ENCODE measurements at regions not wholly inside any gene's neighbourhood (a gene's known extent, or its start where the extent isn't known, plus 50 kb on each side); places are given as distances from the start of the nearest gene placed in this dataset.

- no peak for TF ChIP-seq TSHZ2 (CRISPR knock-in tag; IDR thresholded peaks at IDR 0.05)
- TF ChIP-seq ESRRG (CRISPR knock-in tag; IDR thresholded peaks at IDR 0.05), result no peak
Measured at GRCh38 chr1:69122373-69122772, 445.3 kb upstream of the LRRC7 start (continued).

GRCh38 chr1:69123486-69123885 is 444.2 kb upstream of the LRRC7 start:
- no peak for ATAC-seq

GRCh38 chr1:69126796-69127195 is 440.9 kb upstream of the LRRC7 start:
- no peak for TF ChIP-seq ESRRG (CRISPR knock-in tag; IDR thresholded peaks at IDR 0.05)
- no peak for TF ChIP-seq CREB5 (CRISPR knock-in tag; IDR thresholded peaks at IDR 0.05; ENCODE audit: low read depth)
- TF ChIP-seq GLIS3 (CRISPR knock-in tag; IDR thresholded peaks at IDR 0.05), result no peak
- TF ChIP-seq RARB (CRISPR knock-in tag; IDR thresholded peaks at IDR 0.05), result no peak
- no peak for TF ChIP-seq OSR1 (CRISPR knock-in tag; IDR thresholded peaks at IDR 0.05)
- TF ChIP-seq ZNF8 (CRISPR knock-in tag; IDR thresholded peaks at IDR 0.05), result no peak
- no peak for TF ChIP-seq SNAI2 (CRISPR knock-in tag; IDR thresholded peaks at IDR 0.05)
- TF ChIP-seq ZNF565 (CRISPR knock-in tag; conservative IDR thresholded peaks at IDR 0.05; ENCODE audit: low read depth), result no peak
- TF ChIP-seq TSHZ2 (CRISPR knock-in tag; IDR thresholded peaks at IDR 0.05), result no peak
- no peak for ATAC-seq

More at GRCh38 chr1:69123486-69123885, 444.2 kb upstream of the LRRC7 start:
- TF ChIP-seq TSHZ2 (CRISPR knock-in tag; IDR thresholded peaks at IDR 0.05), result no peak
- TF ChIP-seq SNAI2 (CRISPR knock-in tag; IDR thresholded peaks at IDR 0.05), result no peak
- TF ChIP-seq ZNF8 (CRISPR knock-in tag; IDR thresholded peaks at IDR 0.05), result no peak
- no peak for TF ChIP-seq TCF4 (CRISPR knock-in tag; IDR thresholded peaks at IDR 0.05; ENCODE audit: borderline replicate concordance)
- no peak for TF ChIP-seq ISL1 (CRISPR knock-in tag; IDR thresholded peaks at IDR 0.05)
- TF ChIP-seq CREB5 (CRISPR knock-in tag; IDR thresholded peaks at IDR 0.05; ENCODE audit: low read depth), result no peak
- no peak for TF ChIP-seq ZNF70 (CRISPR knock-in tag; IDR thresholded peaks at IDR 0.05)
- TF ChIP-seq POU6F1 (CRISPR knock-in tag; IDR thresholded peaks at IDR 0.05; ENCODE audit: borderline replicate concordance, low read depth), result no peak
- TF ChIP-seq BACH2 (CRISPR knock-in tag; IDR thresholded peaks at IDR 0.05; ENCODE audit: borderline replicate concordance), result no peak
- TF ChIP-seq RARB (CRISPR knock-in tag; IDR thresholded peaks at IDR 0.05), result no peak
